ENCODE measurements at regions not wholly inside any gene's neighbourhood (a gene's known extent, or its start where the extent isn't known, plus 50 kb on each side); places are given as distances from the start of the nearest gene placed in this dataset.

DNA sequence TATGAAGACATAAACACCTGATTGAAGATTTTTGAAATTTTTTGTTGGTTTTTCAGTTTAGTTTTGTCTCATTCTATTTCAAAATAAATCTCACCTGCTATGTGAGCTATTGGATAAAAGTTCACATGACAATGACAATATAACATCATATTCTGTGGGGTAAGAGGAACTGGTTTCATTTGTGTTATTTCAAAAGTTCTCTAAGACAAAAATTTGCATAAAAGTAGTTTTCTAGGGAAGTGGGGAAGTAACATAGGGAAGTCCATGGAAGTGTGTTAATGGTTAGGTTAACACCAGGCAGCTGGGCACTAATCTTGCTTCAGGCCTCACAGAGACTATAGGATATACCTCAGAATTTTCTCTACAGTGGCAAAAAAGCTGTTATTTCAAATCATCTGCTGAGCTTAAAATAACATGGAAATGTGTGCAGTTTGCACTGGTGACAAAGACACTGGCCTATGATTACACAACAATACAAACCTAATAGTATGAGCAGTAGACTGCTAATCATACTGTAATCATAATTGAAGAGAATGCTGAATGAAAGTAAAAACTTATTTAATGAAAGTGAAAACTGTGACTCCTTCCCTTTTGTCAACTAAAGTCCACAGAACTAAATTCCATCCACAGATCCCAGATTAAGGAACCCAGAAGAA is 710.6 kb upstream of the TMEM132C start:
- peaks cover 6% of the 10 kb centered on the region for H3K4me1 Mint-ChIP-seq (ENCODE audit: low read depth)
- no peaks in the 10 kb centered on the region for H3K27me3 Mint-ChIP-seq
- peaks cover 8% of the 10 kb centered on the region for H3K9me3 Mint-ChIP-seq (ENCODE audit: low read depth)
- no peak for DNase-seq (ENCODE audit: low spot score, unreplicated experiment)
- TF ChIP-seq CTCF (IDR thresholded peaks at IDR 0.05; ENCODE audit: unreplicated experiment) = no peak
- no peaks in the 10 kb centered on the region for H3K36me3 Mint-ChIP-seq (ENCODE audit: insufficient read depth)
- H3K27ac Mint-ChIP-seq = peak overlapping the region; percentile 37
- no peak overlapping the region for H3K4me3 Mint-ChIP-seq (ENCODE audit: low read depth)

GRCh38 chr12:127558361-127558760 is 708.6 kb upstream of the TMEM132C start:
- H3K9me3 Mint-ChIP-seq (ENCODE audit: low read depth) = no peaks in the 10 kb centered on the region
- TF ChIP-seq CTCF (IDR thresholded peaks at IDR 0.05; ENCODE audit: unreplicated experiment) = no peak
- H3K36me3 Mint-ChIP-seq (ENCODE audit: insufficient read depth) = no peaks in the 10 kb centered on the region
- no peak for DNase-seq (ENCODE audit: low spot score, unreplicated experiment)
- no peak overlapping the region for H3K4me3 Mint-ChIP-seq (ENCODE audit: low read depth)
- H3K27me3 Mint-ChIP-seq = no peaks in the 10 kb centered on the region
- no peak overlapping the region for H3K27ac Mint-ChIP-seq
- peaks cover 6% of the 10 kb centered on the region for H3K4me1 Mint-ChIP-seq (ENCODE audit: low read depth)

DNA sequence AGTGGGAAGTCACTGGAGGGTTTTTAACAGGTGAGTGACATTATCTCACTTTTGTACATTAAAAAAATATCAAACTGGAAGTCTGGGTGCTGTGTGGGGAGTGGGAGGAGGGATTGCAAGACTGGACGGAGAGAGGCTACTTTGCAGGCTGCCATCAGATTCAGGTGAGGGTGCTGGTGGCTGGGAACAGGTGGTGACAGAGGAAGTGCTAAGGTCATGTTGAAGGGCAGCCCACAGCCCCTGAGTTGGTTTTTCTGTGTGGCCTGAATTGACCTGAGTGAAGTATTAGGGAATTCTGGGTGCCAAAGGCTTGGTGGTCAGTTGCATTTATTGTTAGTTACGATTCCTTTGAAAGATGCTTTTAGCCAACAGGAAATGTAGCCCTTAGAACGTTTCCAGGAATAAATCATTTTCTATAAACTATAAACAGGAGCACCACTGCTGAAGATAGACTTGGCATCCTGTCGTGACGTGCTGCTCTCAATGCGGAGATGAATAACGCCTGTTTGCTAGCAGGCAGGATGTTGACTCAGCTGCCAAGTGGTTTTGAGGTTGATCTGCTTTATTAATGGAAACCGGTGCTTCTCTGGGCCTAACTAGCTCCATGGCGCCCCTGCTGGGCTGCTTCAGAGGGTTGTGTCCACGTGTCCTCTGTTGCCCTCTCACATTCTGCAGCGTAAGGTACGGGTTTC is 707.5 kb upstream of the TMEM132C start:
- Mint-ChIP-seq H3K9me3 (ENCODE audit: low read depth) (no peaks in the 10 kb centered on the region), H3K27ac (no peak overlapping the region), H3K27me3 (no peaks in the 10 kb centered on the region), H3K4me3 (ENCODE audit: low read depth) (no peak overlapping the region), H3K36me3 (ENCODE audit: insufficient read depth) (no peaks in the 10 kb centered on the region), H3K4me1 (ENCODE audit: low read depth) (peaks cover 6% of the 10 kb centered on the region)
- peak; percentile 33 for TF ChIP-seq CTCF (IDR thresholded peaks at IDR 0.05; ENCODE audit: unreplicated experiment)
- no peak for DNase-seq (ENCODE audit: low spot score, unreplicated experiment)

- Mint-ChIP-seq H3K36me3 (ENCODE audit: insufficient read depth) (no peaks in the 10 kb centered on the region), H3K27ac (no peak overlapping the region), H3K27me3 (no peaks in the 10 kb centered on the region), H3K4me1 (ENCODE audit: low read depth) (peaks cover 5% of the 10 kb centered on the region), H3K4me3 (ENCODE audit: low read depth) (no peak overlapping the region), H3K9me3 (ENCODE audit: low read depth) (no peaks in the 10 kb centered on the region)
- TF ChIP-seq CTCF (IDR thresholded peaks at IDR 0.05; ENCODE audit: unreplicated experiment) = no peak
- no peak for DNase-seq (ENCODE audit: low spot score, unreplicated experiment)
Observed at GRCh38 chr12:127560041-127560478, 706.9 kb upstream of the TMEM132C start.

DNA sequence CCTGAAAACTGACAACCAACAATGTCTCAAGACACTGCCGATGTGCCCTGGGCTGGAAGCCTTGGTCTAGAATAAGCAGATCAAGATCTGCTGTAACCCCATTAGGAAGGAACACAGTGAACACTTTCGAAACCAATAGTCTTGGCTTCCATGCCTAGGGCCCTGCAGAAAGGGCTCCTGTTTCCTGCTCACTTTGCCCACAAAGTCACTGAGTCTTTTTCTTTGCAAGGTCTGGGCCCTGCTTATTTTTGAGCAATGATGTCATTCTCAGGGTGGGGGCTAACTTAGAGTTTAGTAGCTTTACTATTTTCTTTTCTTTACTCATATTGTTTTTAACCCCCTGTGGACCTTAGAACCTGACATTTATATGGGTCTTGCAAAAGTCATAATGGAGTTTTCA is 704.2 kb upstream of the TMEM132C start:
- TF ChIP-seq CTCF (IDR thresholded peaks at IDR 0.05; ENCODE audit: unreplicated experiment) = no peak
- H3K4me1 Mint-ChIP-seq (ENCODE audit: low read depth) = peaks cover 4% of the 10 kb centered on the region

More for the DNA sequence above, 704.2 kb upstream of the TMEM132C start:
- DNase-seq (ENCODE audit: low spot score, unreplicated experiment) = no peak
- Mint-ChIP-seq H3K9me3 (ENCODE audit: low read depth) (no peaks in the 10 kb centered on the region), H3K36me3 (ENCODE audit: insufficient read depth) (no peaks in the 10 kb centered on the region), H3K27me3 (peaks cover 4% of the 10 kb centered on the region), H3K4me3 (ENCODE audit: low read depth) (no peak overlapping the region), H3K27ac (no peak overlapping the region)

Measured in progenitor cell of endocrine pancreas (in vitro differentiated cells).